Iris pigment epithelial cell (primary cell): ENCODE measurements at regions not wholly inside any gene's neighbourhood (a gene's known extent, or its start where the extent isn't known, plus 50 kb on each side); places are given as distances from the start of the nearest gene placed in this dataset.
A peak's percentile ranks its signal among the peaks of the same experiment; 100 is the strongest.
"Not testable (repeated sequence)": the region's sequence is repeated elsewhere in the genome, so short reads cannot be mapped to it uniquely, and the experiment has no call there.

ENCODE experiments used
- DNase-seq: peaks from one replicate; pipeline ENCODE4 v3.0.0-alpha.2; 2011; ENCODE audit warnings: low read depth

GRCh38 chr4:155032521-155033229, 175.8 kb upstream of the NPY2R start:
- no peak for DNase-seq

DNA sequence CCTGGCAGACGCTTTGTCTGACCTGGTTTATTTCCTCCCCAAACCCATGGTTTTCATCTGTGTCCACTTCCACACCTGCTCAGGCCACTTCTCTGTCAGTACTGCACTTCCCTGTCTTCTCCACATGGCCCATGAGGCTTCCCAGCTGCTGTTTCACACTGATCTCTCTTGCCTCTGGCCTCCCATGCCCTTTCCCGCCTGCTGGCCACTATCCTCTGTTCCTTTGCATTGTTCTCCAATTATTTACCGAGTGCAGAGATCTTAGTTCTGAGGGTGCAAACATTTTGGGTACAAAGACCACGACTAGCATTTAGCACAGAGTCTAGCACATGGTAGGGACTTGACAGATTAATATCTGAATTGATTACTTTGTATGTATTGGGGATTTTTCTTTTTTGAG, 174.8 kb upstream of the NPY2R start:
- DNase-seq, result no peak

GRCh38 chr4:155037031-155037430, 171.4 kb upstream of the NPY2R start:
- no peak for DNase-seq

- no peak for DNase-seq
Measured at GRCh38 chr4:155038459-155038858, 170.0 kb upstream of the NPY2R start.

DNA sequence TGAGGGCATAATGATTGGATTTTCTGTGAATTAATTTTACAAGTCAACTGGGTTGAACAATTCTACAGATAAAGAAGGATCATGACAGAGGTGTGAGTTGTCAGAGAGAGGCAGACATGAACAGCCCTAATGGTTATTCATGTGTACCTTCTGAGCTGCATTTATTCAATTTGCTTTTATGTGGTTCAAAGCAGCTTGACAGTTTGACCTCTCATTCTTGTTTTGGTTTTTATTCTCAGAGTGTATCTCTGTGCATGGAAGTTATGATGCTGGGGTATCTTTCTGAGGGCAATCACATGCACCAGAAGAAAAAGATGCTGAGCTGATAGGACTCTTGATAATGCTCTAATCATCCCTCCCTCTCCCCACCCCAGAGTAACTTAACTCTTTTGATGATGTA, 169.3 kb upstream of the NPY2R start:
- no peak for DNase-seq

DNA sequence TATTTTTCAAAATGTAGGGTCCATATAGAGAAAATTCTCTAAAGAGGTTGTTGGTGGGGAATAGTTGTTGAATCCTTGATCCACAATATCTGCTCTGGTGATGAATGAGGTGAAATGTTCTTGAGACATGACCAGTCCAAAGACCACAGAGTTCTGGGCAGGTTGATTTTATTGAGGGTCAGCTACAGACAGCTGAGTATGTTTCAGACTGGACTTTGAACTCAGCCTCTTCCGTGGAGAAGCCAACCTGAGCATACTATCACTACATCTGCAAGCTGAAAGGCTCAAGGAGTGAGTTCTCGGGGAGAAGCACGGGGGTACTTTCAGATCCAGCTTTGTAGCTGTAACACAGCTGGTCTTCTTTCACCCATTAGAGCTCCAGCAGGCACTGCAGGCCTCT, 168.4 kb upstream of the NPY2R start:
- no peak for DNase-seq

- DNase-seq, result peak; percentile 8
Measured at GRCh38 chr4:155042014-155042413, 166.4 kb upstream of the NPY2R start.

GRCh38 chr4:155044251-155044650, 164.2 kb upstream of the NPY2R start:
- not testable (repeated sequence) for DNase-seq

GRCh38 chr4:155047755-155048154, 160.7 kb upstream of the NPY2R start:
- peak; percentile 67 for DNase-seq

DNA sequence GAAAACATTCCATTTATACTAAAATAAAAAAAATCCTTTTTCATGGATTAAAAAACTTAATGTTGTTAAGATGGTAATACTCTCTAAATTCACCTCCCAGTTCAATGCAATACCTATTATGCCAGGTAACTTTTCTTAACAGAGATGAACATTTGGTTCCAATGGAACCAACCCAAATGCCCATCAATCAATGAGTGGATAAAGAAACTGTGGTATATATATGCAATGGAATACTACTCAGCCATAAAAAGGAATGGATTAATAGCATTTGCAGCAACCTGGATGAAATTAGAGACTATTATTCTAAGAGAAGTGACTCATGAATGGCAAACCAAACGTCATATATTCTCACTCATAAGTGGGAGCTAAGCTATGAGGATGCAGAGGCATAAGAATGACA, 154.4 kb upstream of the NPY2R start:
- not testable (repeated sequence) for DNase-seq

DNA sequence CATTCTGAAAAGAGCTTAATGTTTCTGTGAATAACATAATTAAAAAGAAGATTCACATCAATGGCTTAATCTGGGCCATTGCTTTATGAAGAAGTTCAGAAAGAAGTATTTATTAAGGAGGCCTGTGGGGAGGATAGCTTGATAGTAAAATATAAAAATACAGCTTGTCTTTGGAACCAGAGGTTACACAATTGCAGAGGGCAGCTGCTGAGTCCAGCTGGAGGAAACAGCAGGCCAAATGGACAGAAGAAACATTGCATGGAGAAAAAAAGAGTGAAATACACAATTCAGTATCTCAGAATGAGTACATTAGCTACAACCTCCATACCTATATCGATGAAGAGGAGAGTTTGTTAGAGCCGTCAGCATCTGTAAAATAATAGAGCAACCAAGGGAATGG, 148.0 kb upstream of the NPY2R start:
- DNase-seq, result no peak

- DNase-seq, result no peak
Measured at GRCh38 chr4:155060873-155061272, 147.6 kb upstream of the NPY2R start.

- DNase-seq, result no peak
Measured at GRCh38 chr4:155062948-155063347, 145.5 kb upstream of the NPY2R start.

GRCh38 chr4:155064934-155065333, 143.5 kb upstream of the NPY2R start:
- not testable (repeated sequence) for DNase-seq

DNA sequence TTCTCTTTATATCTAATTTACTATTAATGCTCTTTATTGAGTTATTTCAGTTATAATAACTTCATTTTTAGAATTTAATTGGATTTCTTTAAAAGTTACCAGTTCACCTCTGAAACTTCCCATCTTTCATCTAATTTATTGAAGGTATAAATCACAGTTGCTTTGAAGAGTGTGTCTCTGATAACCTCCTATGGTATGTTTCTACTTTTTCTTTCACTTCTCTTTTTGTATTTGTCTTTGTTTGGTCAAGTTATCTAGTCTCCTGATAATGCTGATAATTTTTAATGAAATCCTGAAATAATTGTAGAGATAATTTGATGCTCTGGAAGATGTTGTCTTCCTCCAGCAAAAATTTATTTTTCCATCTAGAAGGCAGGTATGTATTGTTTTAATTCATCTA, 141.6 kb upstream of the NPY2R start:
- DNase-seq, result no peak

DNA sequence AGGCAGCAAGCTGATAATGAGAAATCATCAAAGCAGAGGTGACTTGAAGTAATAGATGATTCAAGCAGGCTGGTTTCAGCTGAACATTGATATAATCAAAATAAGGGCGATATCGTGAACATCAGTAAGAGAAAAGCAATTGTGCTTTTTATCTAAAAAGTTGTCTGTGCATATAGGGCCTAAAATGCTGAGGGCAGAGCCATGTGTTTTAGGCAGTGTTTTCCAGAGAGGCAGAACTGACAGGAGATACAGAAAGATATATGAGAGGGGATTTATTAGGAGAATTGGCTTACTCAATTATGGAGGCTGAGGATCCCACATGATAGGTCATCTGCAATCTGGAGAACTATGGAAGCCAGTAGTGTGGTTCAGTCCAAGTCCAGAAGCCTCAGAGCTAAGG, 136.5 kb upstream of the NPY2R start:
- DNase-seq, result no peak

GRCh38 chr4:155072417-155072816, 136.0 kb upstream of the NPY2R start:
- DNase-seq, result no peak

- DNase-seq, result no peak
Measured at GRCh38 chr4:155073852-155074251, 134.6 kb upstream of the NPY2R start.

GRCh38 chr4:155076256-155076785, 132.1 kb upstream of the NPY2R start:
- no peak for DNase-seq

DNA sequence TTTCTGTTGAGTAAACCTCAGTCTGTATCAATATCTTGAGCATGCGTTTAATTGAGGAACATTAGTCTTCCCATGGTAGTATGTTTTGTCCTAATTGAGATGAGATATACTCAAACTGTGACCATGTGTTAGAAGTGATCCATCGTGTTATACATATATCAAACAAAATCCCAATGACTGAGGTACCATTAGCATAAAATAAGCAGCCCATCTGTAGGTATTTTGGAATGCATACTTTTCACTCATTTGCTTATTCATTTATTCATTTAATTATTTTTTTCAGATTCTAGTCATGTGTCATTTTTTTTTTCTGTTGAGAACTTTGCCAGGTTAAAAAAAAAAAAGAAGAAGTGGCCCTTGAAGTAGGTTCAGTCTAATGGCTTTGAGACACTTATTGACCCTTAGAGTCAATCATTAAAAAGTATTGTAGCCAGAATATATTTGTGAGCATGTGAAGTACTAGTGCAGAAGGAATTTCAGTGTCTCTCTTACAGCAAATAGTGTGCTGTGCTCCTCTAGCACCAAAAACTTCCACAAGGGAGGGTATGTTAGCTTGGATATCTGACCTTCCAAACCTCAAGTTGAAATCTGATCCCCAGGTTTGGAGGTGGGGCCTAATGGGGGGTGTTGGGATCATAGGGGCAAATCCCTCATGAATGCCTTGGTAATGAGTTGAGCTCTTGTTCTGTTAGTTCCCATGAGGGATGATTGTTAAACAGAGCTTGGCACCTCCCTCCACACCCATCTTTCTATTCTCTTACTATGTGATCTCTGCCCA, 130.8 kb upstream of the NPY2R start:
- DNase-seq, result no peak

GRCh38 chr4:155079871-155080270, 128.6 kb upstream of the NPY2R start:
- peak; percentile 8 for DNase-seq

GRCh38 chr4:155081222-155081621, 127.2 kb upstream of the NPY2R start:
- no peak for DNase-seq

DNA sequence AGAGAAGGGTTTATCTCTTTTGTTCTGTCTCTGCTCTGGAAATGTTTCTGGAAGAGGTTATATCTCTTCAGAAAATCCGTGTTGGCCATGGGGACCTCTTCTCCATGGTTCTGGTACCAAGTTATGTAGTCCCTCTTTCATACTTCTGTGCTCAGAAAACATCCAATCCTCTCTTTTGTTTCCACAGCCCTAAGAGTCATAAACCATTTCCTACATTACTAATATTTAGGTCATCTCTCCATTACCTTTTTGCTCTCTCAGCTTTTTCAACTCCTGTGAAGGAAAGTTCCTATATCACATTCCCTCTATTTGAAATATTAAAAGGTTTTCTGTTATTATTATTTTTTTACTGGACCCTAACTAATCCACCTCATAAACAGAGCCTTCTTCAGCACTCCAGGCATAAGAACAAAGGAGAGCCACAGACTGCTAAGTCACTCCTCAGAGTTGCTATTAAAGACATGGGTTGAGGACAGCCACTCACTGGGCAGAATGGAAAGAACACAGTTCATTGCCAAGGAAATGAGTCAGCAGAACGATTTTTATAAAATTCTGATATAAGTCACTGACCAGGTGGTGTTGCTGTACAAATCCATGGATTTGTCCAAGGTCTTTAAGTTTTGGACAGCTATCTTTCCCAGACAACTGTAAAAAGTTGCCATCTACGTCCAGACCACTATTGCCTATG, 122.4 kb upstream of the NPY2R start:
- peak; percentile 63 for DNase-seq
